GM12878 (cell line): ENCODE measurements at regions not wholly inside any gene's neighbourhood (a gene's known extent, or its start where the extent isn't known, plus 50 kb on each side); places are given as distances from the start of the nearest gene placed in this dataset.

Experiments used
- ATAC-seq: fragments of 200-7000 bp; cut with Tn5 transposase; 3 replicates; pipeline ENCODE4 v1.9.1; 2020; ENCODE audit warnings: mild to moderate bottlenecking, moderate library complexity
- BruUV-seq: library from RNA; stranded (reverse); fragments of 400-500 nt; replicated peaks from 2 replicates; lab custom pipeline; 2021; lab: Mats Ljungman, UMichigan
- CTCF ChIA-PET: fragments of 300-600 bp; sonication (Branson Sonifier 250); formaldehyde crosslinking; extraction: SDS; loops from one replicate; lab custom pipeline; 2021; ENCODE audit warnings: inconsistent platforms; lab: Yijun Ruan, JAX
- POLR2A ChIA-PET: fragments of 350-600 bp; formaldehyde crosslinking; extraction: SDS; loops from one replicate; lab custom pipeline; 2021; ENCODE audit warnings: inconsistent platforms; lab: Charles Lee
- RAD21 ChIA-PET: fragments of 300-600 bp; sonication (Branson Sonifier 250); formaldehyde crosslinking; loops from one replicate; lab custom pipeline; 2023; ENCODE audit warnings: antibody characterized with exemption; ENCODE audit not compliant: unreplicated experiment; lab: Charles Lee
- SMC1A ChIA-PET: fragments of 300-600 bp; sonication (Branson Sonifier 250); formaldehyde crosslinking; loops from one replicate; lab custom pipeline; 2023; ENCODE audit not compliant: unreplicated experiment, uncharacterized antibody; lab: Charles Lee
- DNase-seq: peaks from one replicate; pipeline ENCODE4 v3.0.0-alpha.2; 2011; ENCODE audit warnings: low read depth, low spot score
- FAIRE-seq: peaks from 3 replicates; lab custom pipeline; 2011; peaks lifted over from hg19 to GRCh38; lab: Jason Lieb, UNC
- H2AFZ ChIP-seq: 2 replicates; pipeline ENCODE4 v1.6.0; 2011; ENCODE audit warnings: low read depth, low read length, control low read depth; ENCODE audit not compliant: control insufficient read depth
- H3K27ac ChIP-seq: 2 replicates; pipeline ENCODE4 v1.5.1; 2011; ENCODE audit warnings: control low read depth; ENCODE audit not compliant: control insufficient read depth, insufficient read depth
- H3K27me3 ChIP-seq, 2 experiments: replicated peaks in 1 of 2; 2 replicates each; pipeline versions ENCODE4 v1.6.0 to v1.6.1; 2011; ENCODE audit warnings: low read length in 1 of 2; ENCODE audit not compliant: control insufficient read depth in 2 of 2, insufficient read depth in 2 of 2
- H3K36me3 ChIP-seq, 2 experiments: 2 replicates each; pipeline ENCODE4 v1.5.1; 2011; ENCODE audit warnings: low read length in 1 of 2; ENCODE audit not compliant: control insufficient read depth in 2 of 2, insufficient read depth in 2 of 2
- H3K4me1 ChIP-seq: 2 replicates; pipeline ENCODE4 v1.6.1; 2011; ENCODE audit warnings: mild to moderate bottlenecking, low read length, moderate library complexity, mixed read lengths; ENCODE audit not compliant: control insufficient read depth, insufficient read depth
- H3K4me2 ChIP-seq: 2 replicates; pipeline ENCODE4 v1.6.0; 2011; ENCODE audit warnings: control low read depth; ENCODE audit not compliant: control insufficient read depth, insufficient read depth
- H3K4me3 ChIP-seq: fragments of 200-600 bp; sonication (generic); 2 replicates; pipeline ENCODE4 v1.5.1; 2016
- H3K79me2 ChIP-seq: 2 replicates; pipeline ENCODE4 v1.6.0; 2011; ENCODE audit warnings: low read length; ENCODE audit not compliant: control insufficient read depth, insufficient read depth
- H3K9ac ChIP-seq: 2 replicates; pipeline ENCODE4 v1.8.0; 2011; ENCODE audit warnings: low read length, control low read depth, mixed read lengths; ENCODE audit not compliant: control insufficient read depth, insufficient read depth
- H3K9me3 ChIP-seq: replicated peaks from 3 replicates; pipeline ENCODE4 v1.5.1; 2011; ENCODE audit warnings: mild to moderate bottlenecking, low read length; ENCODE audit not compliant: control insufficient read depth, insufficient read depth
- H4K20me1 ChIP-seq: 2 replicates; pipeline ENCODE4 v1.6.0; 2011; ENCODE audit not compliant: control insufficient read depth, insufficient read depth
- CBX3 ChIP-seq: fragments of 200-600 bp; sonication (generic); IDR thresholded peaks from 2 replicates; pipeline ENCODE4 v1.6.1; 2016; ENCODE audit warnings: low read depth, borderline replicate concordance
- CHD1 ChIP-seq: IDR thresholded peaks from 2 replicates; pipeline ENCODE4 v1.6.1; 2012; ENCODE audit warnings: low read depth, low read length, improper control_type of control experiment
- CREB1 ChIP-seq: IDR thresholded peaks from 2 replicates; pipeline ENCODE4 v1.6.1; 2012; ENCODE audit warnings: low read depth, mild to moderate bottlenecking, inconsistent platforms
- FOS ChIP-seq: IDR thresholded peaks from 3 replicates; pipeline ENCODE4 v1.6.1; 2011; ENCODE audit warnings: borderline replicate concordance; ENCODE audit not compliant: insufficient read length; ENCODE audit errors: extremely low read depth
- HCFC1 ChIP-seq: fragments of 150-350 bp; IDR thresholded peaks from 2 replicates; pipeline ENCODE4 v1.6.1; 2014; ENCODE audit warnings: low read length
- HDGF ChIP-seq: fragments of 450-650 bp; IDR thresholded peaks from 2 replicates; pipeline ENCODE4 v1.6.1; 2016; ENCODE audit warnings: antibody characterized with exemption
- HSF1 ChIP-seq: fragments of 150-350 bp; IDR thresholded peaks from 2 replicates; pipeline ENCODE4 v1.6.1; 2014; ENCODE audit warnings: mild to moderate bottlenecking, low read depth, low read length
- IRF3 ChIP-seq: fragments of 450-650 bp; IDR thresholded peaks from 2 replicates; pipeline ENCODE4 v1.6.1; 2014; ENCODE audit warnings: mild to moderate bottlenecking
- MEF2B ChIP-seq: fragments of 450-650 bp; IDR thresholded peaks from 2 replicates; pipeline ENCODE4 v1.6.1; 2018; ENCODE audit warnings: mild to moderate bottlenecking, moderate library complexity; ENCODE audit not compliant: partially characterized antibody, poor library complexity, severe bottlenecking
- NFIC ChIP-seq: IDR thresholded peaks from 2 replicates; pipeline ENCODE4 v1.6.1; 2012; ENCODE audit warnings: low read depth, mild to moderate bottlenecking, inconsistent platforms, low read length, moderate library complexity
- NFYA ChIP-seq: IDR thresholded peaks from 2 replicates; pipeline ENCODE4 v1.6.1; 2011; ENCODE audit warnings: low read depth, mild to moderate bottlenecking, low read length, improper control_type of control experiment, borderline replicate concordance
- NR2C2 ChIP-seq: IDR thresholded peaks from 2 replicates; pipeline ENCODE4 v1.6.1; 2011; ENCODE audit warnings: borderline replicate concordance, low read depth; ENCODE audit not compliant: control insufficient read depth, insufficient read length
- SIN3A ChIP-seq: IDR thresholded peaks from 2 replicates; pipeline ENCODE4 v1.6.1; 2012; ENCODE audit warnings: low read depth, low read length, improper control_type of control experiment
- STAT3 ChIP-seq: IDR thresholded peaks from 2 replicates; pipeline ENCODE4 v1.6.1; 2011; ENCODE audit warnings: low read depth, low read length, improper control_type of control experiment
- ZBTB33 ChIP-seq: fragments of 450-650 bp; IDR thresholded peaks from 2 replicates; pipeline ENCODE4 v1.6.1; 2017; ENCODE audit warnings: mild to moderate bottlenecking
- ZNF592 ChIP-seq: fragments of 450-650 bp; IDR thresholded peaks from 2 replicates; pipeline ENCODE4 v1.6.1; 2017; ENCODE audit warnings: mild to moderate bottlenecking, moderate library complexity
- ZSCAN29 ChIP-seq: fragments of 450-650 bp; IDR thresholded peaks from 2 replicates; pipeline ENCODE4 v1.6.1; 2017; ENCODE audit warnings: mild to moderate bottlenecking, moderate library complexity
- WGBS: methylation state at CpG from one replicate; pipeline ENCODE4 v1.1.6; 2016; ENCODE audit warnings: low lambda C conversion rate; ENCODE audit not compliant: insufficient replicate concordance, insufficient coverage; ENCODE audit errors: missing lambda C conversion rate; 5-methylcytosine and 5-hydroxymethylcytosine counted together
- in situ Hi-C: fragments of 300-500 bp; cut with MboI; formaldehyde crosslinking; loops from 9 replicates; pipeline ENCODE4 v1.14.3; 2018; ENCODE audit warnings: mixed read lengths
- intact Hi-C: fragments of 100-400 bp; cut with micrococcal nuclease; formaldehyde crosslinking; loops from one replicate; pipeline ENCODE4 v1.14.2; 2022; ENCODE audit not compliant: unreplicated experiment

GRCh38 chr18:43703050-43703449, 425.8 kb upstream of the SYT4 start (continued):
- TF ChIP-seq HDGF (no peak), NR2C2 (no peak)

GRCh38 chr18:43705850-43706249, 428.6 kb upstream of the SYT4 start:
- BruUV-seq: no TSS peak
- Histone ChIP-seq H3K4me2 (no peak overlapping the region), H3K4me1 (no peaks in the 10 kb centered on the region), H3K9me3 (no peaks in the 10 kb centered on the region), H3K27me3 (no peaks in the 10 kb centered on the region), H3K27ac (no peak overlapping the region), H3K9ac (no peak overlapping the region), H2AFZ (no peak overlapping the region), H3K4me3 (no peak overlapping the region), H3K79me2 (no peaks in the 10 kb centered on the region), H3K36me3 (no peaks in the 10 kb centered on the region), H4K20me1 (no peaks in the 10 kb centered on the region)
- ATAC-seq (no peak), FAIRE-seq (no peak), DNase-seq (no peak)
- ChIA-PET CTCF (no interaction called here), RAD21 (no interaction called here), SMC1A (no interaction called here), POLR2A (no interaction called here)
- 16% methylated on average over 4 of the region's 4 CpGs for WGBS
- in situ Hi-C loops: no loop called here
- intact Hi-C loops: no loop called here
- no peak for TF ChIP-seq HSF1
- no peak for TF ChIP-seq HCFC1
- no peak for TF ChIP-seq NFIC
- TF ChIP-seq NFYA: no peak
- TF ChIP-seq ZBTB33: no peak
- no peak for TF ChIP-seq SIN3A
- no peak for TF ChIP-seq FOS
- TF ChIP-seq CREB1: no peak
- TF ChIP-seq STAT3: no peak
- TF ChIP-seq IRF3: no peak
- no peak for TF ChIP-seq ZSCAN29
- TF ChIP-seq ZNF592: no peak
- TF ChIP-seq CBX3: no peak
- no peak for TF ChIP-seq CHD1
- TF ChIP-seq MEF2B: no peak
